GM18505 (cell line): ENCODE measurements at regions not wholly inside any gene's neighbourhood (a gene's known extent, or its start where the extent isn't known, plus 50 kb on each side); places are given as distances from the start of the nearest gene placed in this dataset.

Experiments used
- ATAC-seq: cut with Tn5 transposase; IDR thresholded peaks from one replicate; pipeline ENCODE4 v1.9.1; 2021; ENCODE audit not compliant: unreplicated experiment
- POLR2A ChIP-seq: IDR thresholded peaks from 4 replicates; pipeline ENCODE4 v1.6.1; 2011; ENCODE audit warnings: borderline replicate concordance; ENCODE audit not compliant: insufficient read depth, insufficient read length; ENCODE audit errors: extremely low read depth

DNA sequence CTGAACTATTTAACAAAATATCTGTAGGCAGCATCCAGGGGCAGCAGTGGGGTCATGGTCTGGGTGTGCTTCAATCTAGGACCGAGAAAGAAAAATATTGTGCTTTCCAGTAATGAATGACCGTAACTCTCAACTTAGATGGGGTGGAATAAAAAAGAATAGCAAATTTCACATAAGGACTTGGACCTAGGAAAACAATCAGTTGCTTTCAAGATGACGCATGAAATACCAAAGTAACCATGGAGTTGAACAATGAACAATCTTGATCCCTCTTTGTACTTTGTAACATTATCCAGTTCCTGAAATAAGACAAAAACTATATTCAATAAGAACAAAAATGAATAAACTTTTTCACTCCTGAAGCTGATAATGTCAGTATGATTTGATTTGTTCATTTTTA, 167.1 kb downstream of the C7orf25 start:
- ATAC-seq, result no peak
- TF ChIP-seq POLR2A, result no peak

DNA sequence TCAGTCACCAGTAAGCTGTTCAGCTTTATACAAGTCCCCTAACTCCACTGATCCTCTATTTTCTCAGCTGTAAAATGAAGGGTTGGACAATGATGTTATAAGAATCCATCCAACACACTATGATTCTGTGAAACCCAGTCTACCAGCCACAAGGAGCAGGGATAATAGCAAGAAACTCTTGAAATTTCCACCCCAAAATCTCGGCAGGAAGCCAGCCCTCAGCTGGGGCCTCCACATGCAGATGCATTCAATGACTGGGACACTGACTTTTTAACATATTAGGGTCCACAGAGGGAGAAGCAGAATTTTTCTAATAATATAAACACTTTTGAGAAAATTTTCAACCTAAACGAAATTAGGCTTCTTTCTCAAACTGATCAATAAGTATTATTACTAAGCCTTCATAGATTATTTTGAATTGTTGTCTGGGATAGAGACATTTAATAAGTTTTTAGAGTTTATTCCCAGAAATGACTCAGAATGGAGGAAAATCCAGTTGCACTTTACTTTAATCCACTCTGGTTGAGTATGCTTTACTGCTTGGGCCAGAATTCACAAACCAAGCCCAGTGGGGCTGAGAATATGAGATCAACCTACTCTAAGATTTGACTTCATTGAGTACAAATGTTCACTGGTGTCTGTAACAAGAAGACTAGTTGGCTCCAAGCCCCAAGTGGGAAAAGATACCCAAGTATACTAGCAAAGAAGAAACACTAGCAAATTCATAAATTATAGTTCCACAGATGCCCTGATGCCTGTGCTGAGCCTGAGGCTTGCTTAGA, 168.6 kb downstream of the C7orf25 start:
- ATAC-seq, result no peak
- TF ChIP-seq POLR2A, result no peak

DNA sequence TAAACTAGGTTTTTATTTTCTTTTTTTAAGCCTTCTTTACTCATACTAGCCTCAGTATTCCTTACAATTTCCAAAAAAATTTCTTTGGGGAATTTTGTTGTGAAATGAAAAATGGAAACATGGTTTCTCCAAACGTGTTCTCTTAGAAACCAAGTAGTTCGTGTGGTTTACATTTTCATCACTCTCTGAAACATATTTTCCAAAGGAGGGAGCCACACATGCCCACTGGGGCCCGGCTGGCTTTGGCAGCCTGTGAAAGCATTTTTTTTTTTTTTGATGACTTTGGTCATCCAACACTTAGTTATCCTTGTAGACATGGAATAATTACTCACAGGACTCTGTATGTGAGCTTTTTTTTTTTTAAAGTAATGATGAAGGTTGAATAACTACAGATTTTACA, 169.6 kb downstream of the C7orf25 start:
- no peak for TF ChIP-seq POLR2A
- no peak for ATAC-seq

DNA sequence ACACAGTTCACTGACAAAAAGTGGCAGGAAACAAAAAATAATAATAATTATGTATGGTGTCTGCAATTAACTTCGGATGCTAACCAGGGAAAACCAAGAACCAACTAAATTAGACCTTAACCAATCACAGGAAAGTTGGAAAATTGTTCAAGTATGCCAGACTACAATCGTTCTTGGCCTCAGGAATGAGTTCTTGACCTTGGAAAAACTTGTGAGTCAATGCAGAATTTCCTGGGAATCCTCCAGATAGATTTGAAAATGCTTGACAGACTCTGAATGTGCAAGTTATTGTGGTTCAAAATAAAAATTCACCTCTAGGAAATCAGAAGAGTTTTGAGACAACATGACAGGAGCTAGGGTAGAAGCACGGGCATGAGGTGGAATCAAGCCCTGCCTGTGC, 171.5 kb downstream of the C7orf25 start:
- TF ChIP-seq POLR2A, result no peak
- ATAC-seq, result no peak

DNA sequence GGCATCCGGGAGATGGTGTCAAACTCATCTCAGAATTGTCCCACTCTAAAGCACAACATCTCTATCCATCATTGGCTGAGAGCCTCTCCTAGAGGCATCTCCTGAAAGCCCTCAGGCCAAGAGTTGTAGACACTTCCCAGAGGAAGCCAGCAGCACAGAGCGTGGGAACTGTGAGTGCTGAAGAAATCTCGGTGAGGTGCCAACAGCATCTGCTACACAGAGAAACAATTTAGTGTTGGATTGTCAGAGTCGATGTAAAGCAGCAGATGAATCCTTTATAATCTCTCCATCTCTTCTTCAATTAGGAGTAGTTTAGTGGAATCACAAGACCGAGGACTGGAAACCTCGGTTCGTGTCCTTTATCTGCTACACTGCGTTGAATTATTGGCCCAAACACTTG, 172.2 kb downstream of the C7orf25 start:
- no peak for ATAC-seq

DNA sequence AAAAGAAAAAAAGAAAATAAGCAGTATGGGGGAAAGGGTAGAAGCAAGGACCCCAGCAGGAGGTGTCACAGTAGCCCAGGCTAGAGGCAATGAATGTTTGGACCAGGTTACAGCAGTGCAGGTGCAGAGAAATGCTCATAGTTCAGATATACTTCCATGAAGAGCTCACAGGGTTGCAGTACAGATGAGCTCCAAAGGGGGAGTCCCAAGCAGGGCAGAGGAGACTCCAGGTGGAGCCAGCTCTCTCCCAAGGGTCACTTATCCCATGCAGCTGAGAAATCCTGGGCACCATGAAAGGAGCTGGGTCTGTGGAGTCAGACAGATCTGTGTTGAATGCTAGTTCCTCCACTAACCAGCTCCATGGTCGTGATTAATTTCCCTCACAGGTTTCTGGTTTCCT, 174.9 kb downstream of the C7orf25 start:
- no peak for ATAC-seq
- TF ChIP-seq POLR2A, result no peak

More for the DNA sequence above, 172.2 kb downstream of the C7orf25 start:
- no peak for TF ChIP-seq POLR2A

DNA sequence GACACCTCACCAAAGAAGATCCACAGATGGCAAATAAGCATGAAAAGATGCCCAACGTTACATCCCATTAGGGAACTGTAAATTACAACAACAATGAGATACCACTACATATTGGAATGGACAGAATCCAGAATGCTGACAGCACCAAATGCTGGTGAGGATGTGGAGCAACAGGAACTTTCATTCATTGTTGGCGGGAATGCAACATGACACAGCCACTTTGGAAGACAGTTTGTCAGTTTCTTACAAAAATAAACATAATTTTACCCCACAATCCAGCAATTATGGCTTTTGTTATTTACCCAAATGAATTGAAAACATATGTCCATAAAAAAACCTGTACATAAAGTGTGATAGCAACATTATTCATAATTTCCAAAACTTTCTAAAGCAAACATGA, 176.8 kb downstream of the C7orf25 start:
- no peak for TF ChIP-seq POLR2A
- no peak for ATAC-seq

DNA sequence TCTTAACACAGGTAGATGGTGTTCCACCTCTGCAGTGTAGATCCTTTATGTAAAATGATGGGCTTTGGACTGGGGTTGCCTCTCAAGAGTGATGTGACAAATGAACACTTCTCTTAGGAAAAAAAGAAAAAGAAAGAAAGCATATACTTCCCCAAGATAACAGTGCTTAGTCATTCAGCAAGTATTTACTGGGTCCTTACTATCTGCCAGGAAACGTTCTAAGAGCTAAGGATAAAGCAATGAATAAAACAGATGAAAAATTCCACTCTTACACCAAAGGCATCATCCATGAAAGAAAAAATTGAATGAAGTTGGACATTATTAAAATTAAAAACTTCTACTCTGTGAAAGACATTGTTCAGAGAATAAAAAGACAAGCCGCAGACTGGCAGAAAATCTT, 177.3 kb downstream of the C7orf25 start:
- TF ChIP-seq POLR2A, result no peak
- ATAC-seq, result no peak

DNA sequence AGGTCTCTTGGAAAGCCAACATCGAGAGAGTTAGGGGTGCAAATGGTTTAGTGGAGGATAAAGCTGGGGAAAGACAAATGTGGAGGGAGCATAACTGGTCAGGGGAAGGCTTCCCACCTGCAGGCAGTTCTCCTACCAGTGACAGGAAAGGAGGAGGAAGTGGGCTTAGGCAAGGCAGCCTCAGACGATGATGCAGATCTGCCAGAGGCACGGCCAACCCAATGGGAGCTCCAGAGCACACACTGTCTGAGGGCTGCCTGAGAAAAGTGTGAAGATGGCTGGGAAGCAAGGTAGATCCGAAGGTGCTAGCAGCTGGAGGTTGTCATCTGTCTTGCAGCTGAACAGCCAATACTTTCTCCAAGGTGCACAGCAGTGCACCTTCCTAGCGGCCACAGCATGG, 178.8 kb downstream of the C7orf25 start:
- no peak for TF ChIP-seq POLR2A

DNA sequence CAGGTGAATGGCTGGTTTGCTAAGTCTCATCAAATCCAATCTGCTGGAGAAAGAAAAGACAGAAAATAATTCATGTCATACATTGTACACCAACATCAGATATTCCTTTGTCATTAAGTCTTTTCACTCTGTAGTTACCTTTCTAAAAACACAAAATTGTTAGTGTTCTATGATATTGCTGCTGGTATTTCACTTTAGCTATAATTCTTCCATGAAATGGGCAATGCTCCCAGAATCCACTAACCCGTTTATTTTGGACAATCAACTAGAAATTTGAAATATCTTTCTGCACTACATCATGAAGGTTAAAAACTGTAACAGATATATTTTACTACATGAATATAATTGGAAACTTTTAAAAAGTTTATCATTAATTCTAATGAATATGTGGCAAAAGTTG, 181.3 kb downstream of the C7orf25 start:
- no peak for ATAC-seq
- no peak for TF ChIP-seq POLR2A

More for the DNA sequence above, 178.8 kb downstream of the C7orf25 start:
- no peak for ATAC-seq

DNA sequence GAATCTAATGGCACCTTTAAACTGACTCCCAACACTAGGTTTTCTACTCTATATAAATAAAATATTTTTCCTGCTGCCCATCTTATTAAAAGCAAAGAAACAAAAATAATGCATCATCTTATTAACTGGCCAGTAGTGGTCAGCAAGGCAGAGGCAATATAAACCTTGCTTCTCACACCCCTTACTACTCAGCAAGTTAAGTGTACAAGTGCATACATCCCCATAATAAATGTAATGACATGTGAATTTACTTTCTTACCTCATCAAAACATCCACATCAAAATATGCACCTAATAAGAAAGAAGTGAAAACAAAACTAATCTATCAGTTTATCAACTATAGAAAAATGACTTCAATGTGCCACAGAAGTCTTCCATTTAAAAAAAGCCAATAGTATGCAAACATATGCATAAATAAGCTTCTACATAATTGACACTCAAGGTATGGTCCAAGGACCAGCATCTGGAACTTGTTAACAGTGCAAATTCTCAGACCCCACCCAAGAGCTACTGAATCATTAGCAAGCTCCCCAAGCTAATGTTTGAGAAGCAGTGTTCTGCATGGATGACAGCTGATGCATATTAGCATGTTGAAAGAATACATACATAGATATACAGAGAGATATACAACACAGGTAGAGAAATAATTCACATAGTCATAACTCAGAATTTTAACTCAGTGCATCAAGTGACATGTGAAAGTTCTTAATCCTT, 182.7 kb downstream of the C7orf25 start:
- TF ChIP-seq POLR2A, result no peak
- no peak for ATAC-seq

DNA sequence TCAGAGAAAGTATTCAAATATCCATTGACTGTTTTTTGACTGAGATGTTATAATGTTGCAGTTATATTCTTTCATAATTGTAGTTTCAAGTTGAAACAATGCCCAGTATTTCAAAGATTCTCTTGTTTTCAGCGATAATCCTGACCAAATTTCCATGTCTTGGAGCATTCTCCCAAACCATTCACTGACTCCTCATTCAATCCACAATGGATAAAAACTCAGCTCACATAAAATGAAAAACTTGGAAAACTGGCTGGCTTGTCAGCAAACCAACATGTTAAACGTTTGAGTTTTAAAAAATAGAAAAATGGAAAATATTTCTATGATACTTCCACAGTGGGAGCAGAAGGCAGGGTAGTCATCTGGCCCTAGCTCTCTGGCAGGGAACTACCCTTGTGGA, 184.4 kb downstream of the C7orf25 start:
- no peak for TF ChIP-seq POLR2A
- ATAC-seq, result no peak

DNA sequence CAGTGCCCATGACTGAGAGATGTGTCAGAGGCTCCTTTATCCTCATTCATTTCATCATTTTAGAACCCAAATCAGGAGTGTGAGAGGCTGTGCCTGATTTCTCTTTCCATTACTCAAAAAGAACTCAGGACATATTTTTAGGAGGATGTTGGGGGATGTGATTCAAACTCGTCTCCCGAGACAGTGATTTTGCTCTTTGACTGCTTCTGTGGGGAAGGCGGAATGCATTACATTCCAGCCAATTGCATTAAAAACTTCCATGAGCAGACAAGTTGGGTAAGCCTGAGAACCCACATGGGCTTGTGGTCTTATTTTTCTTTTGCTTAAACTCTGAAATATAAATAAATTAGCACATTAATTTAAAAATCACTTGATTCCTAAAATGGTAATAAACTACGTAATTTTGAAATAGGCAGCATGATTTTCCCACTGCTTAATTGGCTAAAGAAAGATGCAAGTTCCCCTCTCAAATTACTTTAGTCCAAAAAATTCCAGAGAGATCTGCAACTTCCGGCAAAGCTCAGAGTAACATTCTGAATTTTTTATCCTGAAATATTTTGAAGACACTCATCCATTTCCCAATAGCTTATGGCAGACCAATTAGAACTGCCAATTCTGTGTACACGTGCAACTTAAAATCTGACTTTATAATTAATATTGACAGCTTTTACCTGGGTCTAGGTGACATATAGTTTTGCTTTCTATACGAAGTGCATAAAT, 185.6 kb downstream of the C7orf25 start:
- no peak for TF ChIP-seq POLR2A
- ATAC-seq, result no peak
